ELR (cell line): ENCODE measurements at regions not wholly inside any gene's neighbourhood (a gene's known extent, or its start where the extent isn't known, plus 50 kb on each side); places are given as distances from the start of the nearest gene placed in this dataset.
"Not testable (repeated sequence)": the region's sequence is repeated elsewhere in the genome, so short reads cannot be mapped to it uniquely, and the experiment has no call there.

Experiments
- DNase-seq: peaks from one replicate; pipeline ENCODE4 v3.0.0-alpha.2; 2015; ENCODE audit warnings: low read depth

GRCh38 chr15:95180530-95180929, 949.2 kb downstream of the MCTP2 start:
- DNase-seq, result no peak

- no peak for DNase-seq
Measured at GRCh38 chr15:95182091-95182490, 950.7 kb downstream of the MCTP2 start.

- no peak for DNase-seq
Measured at GRCh38 chr15:95192923-95193322, 961.6 kb downstream of the MCTP2 start.

- no peak for DNase-seq
Measured at GRCh38 chr15:95194746-95195145, 963.4 kb downstream of the MCTP2 start.

DNA sequence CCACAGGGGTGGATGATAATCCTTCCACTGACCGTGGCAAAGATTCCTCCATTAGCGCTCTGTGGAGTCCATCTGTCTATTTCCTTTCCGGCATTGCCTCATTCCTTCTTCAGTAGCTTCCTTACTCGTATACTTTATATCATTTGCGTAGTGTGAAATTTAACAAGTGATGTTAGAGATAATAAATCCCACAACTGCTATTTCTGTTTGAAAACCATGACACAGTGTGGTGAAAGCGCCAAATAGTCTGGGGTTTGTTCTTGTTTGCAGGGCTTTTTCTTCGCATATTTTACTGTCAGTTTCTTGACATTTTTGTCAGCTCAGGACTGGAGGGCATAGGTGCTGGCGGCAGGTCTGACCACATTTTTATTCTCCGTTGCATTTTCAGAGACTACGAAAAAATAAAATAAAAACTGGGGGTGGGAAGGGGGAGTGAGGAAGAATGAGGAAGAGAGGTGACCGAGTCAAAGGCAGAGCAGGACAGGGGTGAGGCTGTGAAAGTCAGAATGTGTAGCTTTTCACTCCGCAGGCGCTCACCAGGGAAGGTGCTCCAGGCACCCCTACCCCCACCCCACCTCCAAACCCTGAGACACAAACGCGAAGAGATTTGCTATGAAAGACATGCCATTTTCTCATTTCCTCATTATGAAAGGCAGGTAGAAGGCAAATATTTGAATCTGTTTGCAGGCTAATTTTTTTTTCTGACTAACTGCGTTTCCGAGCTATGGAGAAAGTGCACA, 965.0 kb downstream of the MCTP2 start:
- DNase-seq, result no peak

DNA sequence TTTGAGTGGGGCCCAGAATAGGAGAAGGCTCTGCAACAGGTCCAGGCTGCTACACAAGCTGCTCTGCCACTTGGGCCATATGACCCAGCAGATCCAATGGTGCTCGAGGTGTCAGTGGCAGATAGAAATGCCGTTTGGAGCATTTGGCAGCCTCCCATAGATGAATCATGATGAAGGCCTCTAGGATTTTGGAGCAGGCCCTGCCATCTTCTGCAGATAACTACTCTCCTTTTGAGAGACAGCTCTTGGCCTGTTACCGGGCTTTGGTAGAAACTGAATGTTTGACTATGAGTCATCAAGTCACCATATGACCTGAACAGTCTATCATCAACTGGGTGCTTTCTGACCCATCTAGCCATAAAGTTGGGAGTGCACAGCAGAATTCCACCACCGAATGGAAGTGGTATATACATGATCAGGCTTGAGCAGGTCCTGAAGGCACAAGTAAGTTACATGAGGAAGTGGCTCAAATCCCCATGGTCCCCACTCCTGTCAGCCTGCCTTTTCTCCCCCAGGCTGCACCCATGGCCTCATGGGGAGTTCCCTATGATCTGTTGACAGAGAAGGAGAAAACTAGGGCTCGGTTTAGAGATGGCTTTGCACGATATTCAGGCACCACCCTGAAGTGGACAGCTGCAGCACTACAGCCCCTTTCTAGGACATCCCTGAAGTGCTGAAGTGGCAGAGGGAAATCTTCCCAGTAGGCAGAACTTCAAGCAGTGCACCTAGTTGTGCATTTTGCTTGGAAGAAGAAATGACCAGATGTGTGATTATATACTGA, 971.4 kb downstream of the MCTP2 start:
- no peak for DNase-seq

GRCh38 chr15:95205077-95205476, 973.7 kb downstream of the MCTP2 start:
- DNase-seq, result no peak

DNA sequence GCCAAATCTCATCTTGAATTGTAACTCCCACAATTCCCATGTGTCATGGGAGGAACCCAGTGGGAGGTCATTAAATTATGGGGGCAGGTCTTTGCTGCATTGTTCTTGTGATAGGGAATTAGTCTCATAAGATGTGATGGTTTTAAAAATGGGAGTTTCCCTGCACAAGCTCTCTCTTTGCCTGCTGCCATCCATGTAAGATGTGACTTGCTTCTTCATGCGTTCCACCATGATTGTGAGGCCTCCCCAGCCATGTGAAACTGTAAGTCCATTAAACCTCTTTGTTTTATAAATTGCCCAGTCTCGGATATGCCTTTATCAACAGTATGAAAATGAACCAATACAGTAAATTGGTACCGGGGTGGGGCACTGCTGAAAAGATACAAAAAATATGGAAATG, 974.5 kb downstream of the MCTP2 start:
- not testable (repeated sequence) for DNase-seq

DNA sequence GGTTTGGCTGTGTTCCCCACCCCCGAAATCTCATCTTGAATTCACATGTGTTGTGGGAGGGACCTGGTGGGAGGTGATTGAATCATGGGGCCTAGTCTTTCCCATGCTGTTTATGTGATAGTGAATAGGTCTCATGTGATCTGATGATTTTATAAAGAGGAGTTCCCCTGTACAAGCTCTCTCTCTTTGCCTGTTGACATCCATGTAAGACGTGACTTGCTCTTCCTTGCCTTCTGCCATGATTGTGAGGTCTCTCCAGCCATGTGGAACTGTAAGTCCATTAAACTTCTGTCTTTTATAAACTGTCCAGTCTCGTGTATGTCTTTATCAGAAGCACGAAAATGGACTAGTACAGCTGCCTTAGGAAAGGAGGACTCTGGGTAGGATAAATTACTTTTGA, 976.7 kb downstream of the MCTP2 start:
- DNase-seq, result no peak

DNA sequence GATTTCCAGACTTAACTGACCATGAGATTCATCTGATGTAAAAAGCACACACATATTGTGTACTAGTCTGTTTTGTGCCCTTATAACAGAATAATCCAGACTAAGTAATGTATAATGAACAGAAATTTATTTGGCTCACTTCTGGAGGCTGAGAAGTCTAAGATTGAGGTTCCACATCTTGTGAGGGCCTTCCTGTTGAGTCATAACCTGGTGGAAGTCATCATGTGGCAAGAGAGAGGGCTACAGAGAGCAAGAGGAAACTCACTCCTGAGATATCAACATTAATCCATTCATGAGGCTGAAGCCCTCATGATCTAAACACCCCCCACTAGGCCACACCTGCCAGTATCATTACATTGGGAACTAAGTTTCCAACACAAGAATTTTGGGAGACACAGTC, 977.6 kb downstream of the MCTP2 start:
- DNase-seq, result peak; percentile 18

- no peak for DNase-seq
Measured at GRCh38 chr15:95210436-95210981, 979.1 kb downstream of the MCTP2 start.

GRCh38 chr15:95215017-95215416, 983.7 kb downstream of the MCTP2 start:
- no peak for DNase-seq

GRCh38 chr15:95226835-95227234, 995.5 kb downstream of the MCTP2 start:
- no peak for DNase-seq

DNA sequence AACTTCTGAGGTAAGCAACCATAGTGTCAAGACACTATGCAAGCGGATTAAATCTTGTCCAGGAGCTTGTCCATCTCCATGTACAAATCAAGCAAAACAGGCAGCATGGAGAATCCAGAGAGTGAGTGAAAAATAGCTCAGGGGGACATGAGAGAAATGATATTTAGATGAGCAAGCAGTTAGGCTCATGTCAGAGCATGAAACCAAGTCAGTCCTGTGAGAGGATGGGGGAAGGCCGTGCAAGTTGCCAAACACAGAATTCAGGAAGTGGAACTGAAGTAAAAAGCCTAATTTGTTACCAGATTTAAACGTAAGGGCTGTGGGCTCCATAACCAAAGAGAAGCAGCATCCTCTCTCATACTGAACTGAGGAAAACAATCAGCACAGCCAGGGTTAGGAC, 995.9 kb downstream of the MCTP2 start:
- DNase-seq, result no peak

- no peak for DNase-seq
Measured at GRCh38 chr15:95228856-95229555, 997.6 kb downstream of the MCTP2 start.

DNA sequence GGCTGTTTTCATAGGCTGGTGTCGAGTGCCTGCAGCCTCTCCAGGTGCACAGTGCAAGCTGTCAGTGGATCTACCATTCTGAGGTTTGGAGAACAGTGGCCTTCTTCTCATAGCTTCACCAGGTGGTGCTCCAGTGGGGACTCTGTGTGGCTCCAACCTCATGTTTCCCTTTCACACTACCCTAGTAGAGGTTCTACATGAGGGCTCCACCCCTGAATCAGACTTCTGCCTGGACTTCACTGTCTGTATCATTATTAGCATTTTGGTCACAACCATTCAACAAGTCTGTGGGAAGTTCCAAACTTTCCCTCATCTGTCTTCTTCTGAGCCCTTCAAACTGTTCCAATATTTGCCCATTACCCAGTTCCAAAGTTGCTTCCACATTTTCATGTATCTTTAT, 1003.7 kb downstream of the MCTP2 start:
- DNase-seq, result no peak

DNA sequence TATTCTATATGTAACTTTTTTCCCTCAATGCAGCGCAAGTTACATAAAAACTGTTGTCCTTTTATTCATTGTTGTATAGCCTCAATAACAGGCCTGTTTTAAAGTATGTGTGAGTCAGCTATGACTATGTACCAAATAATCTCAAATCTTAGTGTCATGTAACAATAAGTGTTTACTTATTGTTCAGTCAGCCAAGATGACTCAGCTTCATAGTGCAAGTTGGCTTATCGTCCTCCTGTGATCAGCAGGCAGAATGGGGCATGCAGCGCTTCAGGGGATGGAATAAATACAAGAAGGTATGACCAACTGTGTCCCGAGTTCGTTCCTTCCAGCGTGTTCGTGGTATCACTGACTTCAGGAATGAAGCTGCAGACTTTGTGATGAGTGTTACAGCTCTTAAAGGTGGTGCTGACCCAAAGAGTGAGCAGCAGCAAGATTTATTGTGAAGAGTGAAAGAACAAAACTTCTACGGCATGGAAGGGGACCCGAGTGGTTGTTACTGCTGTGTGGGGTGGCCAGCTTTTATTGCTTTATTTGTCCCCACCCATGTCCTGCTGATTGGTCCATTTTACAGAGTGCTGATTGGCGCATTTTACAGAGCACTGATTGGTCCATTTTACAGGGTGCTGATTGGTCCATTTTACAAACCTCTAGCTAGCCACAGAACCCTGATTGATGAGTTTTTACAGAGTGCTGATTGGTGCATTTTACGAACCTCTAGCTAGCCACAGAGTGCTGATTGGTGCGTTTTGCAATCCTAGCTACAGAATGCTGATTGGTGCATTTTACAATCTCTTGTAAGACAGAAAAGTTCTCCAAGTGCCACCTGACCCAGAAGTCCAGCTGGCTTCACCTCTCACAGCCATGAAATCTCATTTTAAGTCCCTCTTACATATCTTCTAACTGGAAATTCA, 1016.0 kb downstream of the MCTP2 start:
- DNase-seq, result peak; percentile 98

DNA sequence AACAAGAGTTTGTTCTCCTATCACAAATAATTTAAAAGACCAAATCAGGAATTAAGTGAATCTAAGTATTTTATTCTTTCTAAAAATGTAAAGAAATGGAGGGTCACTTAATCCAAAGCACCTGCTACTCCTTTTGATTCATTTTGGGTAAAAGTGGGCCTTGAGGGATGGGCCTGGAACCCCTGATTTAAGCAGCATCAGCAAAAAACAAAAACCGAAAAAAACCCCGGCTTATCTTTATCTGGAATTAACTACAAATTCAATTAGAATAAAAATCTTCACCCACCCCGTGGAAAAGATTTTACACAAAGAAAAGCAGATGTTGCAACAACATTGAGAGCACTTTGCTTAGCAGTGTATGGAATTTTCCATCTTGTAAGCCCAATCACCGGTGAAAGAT, 1018.2 kb downstream of the MCTP2 start:
- DNase-seq, result no peak

- peak; percentile 14 for DNase-seq
Measured at GRCh38 chr15:95252404-95252803, 1021.0 kb downstream of the MCTP2 start.

- no peak for DNase-seq
Measured at GRCh38 chr15:95254263-95254662, 1022.9 kb downstream of the MCTP2 start.

GRCh38 chr15:95259513-95259912, 1028.2 kb downstream of the MCTP2 start:
- peak; percentile 77 for DNase-seq

DNA sequence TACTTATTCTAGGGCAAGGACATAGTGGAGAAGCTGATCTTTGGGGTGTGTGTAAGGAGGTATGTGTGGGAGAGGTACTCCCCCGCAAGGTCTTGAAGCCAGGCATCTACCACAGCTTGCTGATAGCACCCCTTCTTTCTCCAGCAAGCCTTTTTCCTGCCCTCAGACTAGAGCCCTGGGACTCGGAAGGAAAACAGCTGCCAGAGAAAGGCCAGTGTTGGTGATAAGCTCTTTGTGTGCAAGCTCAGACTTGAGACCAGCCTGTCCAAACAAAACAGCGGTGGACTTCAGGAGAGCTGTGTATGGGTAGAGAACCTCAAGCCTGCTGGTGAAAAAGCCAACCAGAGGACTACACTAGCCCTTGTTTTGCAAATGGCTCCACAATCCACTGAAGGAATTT, 1028.6 kb downstream of the MCTP2 start:
- no peak for DNase-seq
